H9 (cell line): ENCODE measurements at regions not wholly inside any gene's neighbourhood (a gene's known extent, or its start where the extent isn't known, plus 50 kb on each side); places are given as distances from the start of the nearest gene placed in this dataset.

Experiments
- DNase-seq: peaks from one replicate; pipeline ENCODE4 v3.0.0-alpha.2; 2017
- H2AFZ ChIP-seq: one replicate; pipeline ENCODE4 v1.6.1; 2013; ENCODE audit warnings: mild to moderate bottlenecking, low read length, control low read depth, moderate library complexity
- H2AK5ac ChIP-seq: 2 replicates; pipeline ENCODE4 v1.6.1; 2013; ENCODE audit warnings: low read length, control low read depth, mixed read lengths; ENCODE audit not compliant: insufficient read length
- H2BK120ac ChIP-seq: one replicate; pipeline ENCODE4 v1.6.1; 2013; ENCODE audit warnings: low read depth, mild to moderate bottlenecking, low read length, control low read depth, inconsistent platforms; ENCODE audit not compliant: poor library complexity, severe bottlenecking
- H2BK12ac ChIP-seq: 2 replicates; pipeline ENCODE4 v1.6.1; 2013; ENCODE audit warnings: low read length, control low read depth, mixed read lengths, low read depth; ENCODE audit not compliant: insufficient read length
- H2BK15ac ChIP-seq: 2 replicates; pipeline ENCODE4 v1.6.1; 2013; ENCODE audit warnings: low read depth, low read length, control low read depth
- H2BK20ac ChIP-seq: one replicate; pipeline ENCODE4 v1.6.1; 2013; ENCODE audit warnings: low read depth, mild to moderate bottlenecking, low read length, control low read depth, inconsistent platforms; ENCODE audit not compliant: poor library complexity, severe bottlenecking
- H2BK5ac ChIP-seq: 2 replicates; pipeline ENCODE4 v1.6.1; 2013; ENCODE audit warnings: low read length, control low read depth, mixed read lengths; ENCODE audit not compliant: insufficient read length
- H3K14ac ChIP-seq: 2 replicates; pipeline ENCODE4 v1.6.1; 2013; ENCODE audit warnings: low read length, control low read depth; ENCODE audit not compliant: insufficient read depth
- H3K18ac ChIP-seq: 2 replicates; pipeline ENCODE4 v1.6.1; 2013; ENCODE audit warnings: low read depth, mild to moderate bottlenecking, mixed read lengths, low read length, control low read depth; ENCODE audit not compliant: insufficient read length
- H3K23ac ChIP-seq: 2 replicates; pipeline ENCODE4 v1.6.1; 2013; ENCODE audit warnings: low read length, control low read depth, mixed read lengths, low read depth; ENCODE audit not compliant: insufficient read length
- H3K23me2 ChIP-seq: 2 replicates; pipeline ENCODE4 v1.6.1; 2013; ENCODE audit warnings: low read depth, mild to moderate bottlenecking, mixed read lengths, low read length, control low read depth; ENCODE audit not compliant: insufficient read length, poor library complexity, severe bottlenecking
- H3K27ac ChIP-seq: 2 replicates; pipeline ENCODE4 v1.5.1; 2013; ENCODE audit warnings: low read length, control low read depth, mixed read lengths, low read depth; ENCODE audit not compliant: insufficient read length
- H3K27me3 ChIP-seq: 2 replicates; pipeline ENCODE4 v1.6.1; 2013; ENCODE audit warnings: low read length, control low read depth, inconsistent platforms; ENCODE audit not compliant: insufficient read depth
- H3K4ac ChIP-seq: 2 replicates; pipeline ENCODE4 v1.6.1; 2013; ENCODE audit warnings: low read depth, mild to moderate bottlenecking, control low read depth, inconsistent platforms, low read length, moderate library complexity
- H3K4me1 ChIP-seq: 2 replicates; pipeline ENCODE4 v1.6.1; 2013; ENCODE audit warnings: low read length, control low read depth, inconsistent platforms; ENCODE audit not compliant: insufficient read depth
- H3K4me2 ChIP-seq: 2 replicates; pipeline ENCODE4 v1.6.1; 2013; ENCODE audit warnings: low read length, control low read depth, mixed read lengths; ENCODE audit not compliant: insufficient read length, insufficient read depth
- H3K56ac ChIP-seq: 2 replicates; pipeline ENCODE4 v1.6.1; 2013; ENCODE audit warnings: low read depth, mild to moderate bottlenecking, mixed read lengths, low read length, control low read depth; ENCODE audit not compliant: insufficient read length
- H3K79me1 ChIP-seq: 2 replicates; pipeline ENCODE4 v1.6.1; 2013; ENCODE audit warnings: low read depth, mild to moderate bottlenecking, moderate library complexity, low read length, control low read depth, inconsistent platforms; ENCODE audit not compliant: insufficient read depth, poor library complexity, severe bottlenecking
- H3K79me2 ChIP-seq: 2 replicates; pipeline ENCODE4 v1.6.1; 2013; ENCODE audit warnings: low read length, control low read depth, inconsistent platforms; ENCODE audit not compliant: insufficient read depth
- H3K9ac ChIP-seq: 2 replicates; pipeline ENCODE4 v1.6.1; 2013; ENCODE audit warnings: low read length, control low read depth, mixed read lengths; ENCODE audit not compliant: insufficient read length; ENCODE audit errors: extremely low read depth
- H3K9me3 ChIP-seq: one replicate; pipeline ENCODE4 v1.6.1; 2013; ENCODE audit warnings: low read depth, low read length, inconsistent platforms; ENCODE audit not compliant: control insufficient read depth
- H3T11ph ChIP-seq: one replicate; pipeline ENCODE4 v1.6.1; 2013; ENCODE audit warnings: mild to moderate bottlenecking, low read length, control low read depth, inconsistent platforms
- H4K20me1 ChIP-seq: one replicate; pipeline ENCODE4 v1.6.1; 2013; ENCODE audit not compliant: control insufficient read depth, insufficient read length, insufficient read depth
- H4K5ac ChIP-seq: 2 replicates; pipeline ENCODE4 v1.6.1; 2013; ENCODE audit warnings: low read depth, mild to moderate bottlenecking, mixed read lengths, low read length, control low read depth; ENCODE audit not compliant: insufficient read length
- H4K8ac ChIP-seq: replicated peaks from 2 replicates; pipeline ENCODE4 v1.6.1; 2013; ENCODE audit warnings: low read length, control low read depth, mixed read lengths, low read depth; ENCODE audit not compliant: insufficient read length
- H4K91ac ChIP-seq: 2 replicates; pipeline ENCODE4 v1.6.1; 2013; ENCODE audit warnings: low read depth, mild to moderate bottlenecking, moderate library complexity, mixed read lengths, low read length, control low read depth; ENCODE audit not compliant: insufficient read length
- H3K27ac Mint-ChIP-seq, 3 experiments: 2 replicates in 2 of 3; 3 replicates in 1 of 3; pipeline ENCODE4 v1.8.0; 2020 to 2021; ENCODE audit warnings: mixed read lengths in 3 of 3, mild to moderate bottlenecking in 1 of 3, moderate library complexity in 1 of 3
- H3K27me3 Mint-ChIP-seq: 2 replicates; pipeline ENCODE4 v1.8.0; 2021; ENCODE audit warnings: low read depth, mild to moderate bottlenecking, moderate library complexity, mixed read lengths
- H3K36me3 Mint-ChIP-seq, 3 experiments: 2 replicates in 2 of 3; 3 replicates in 1 of 3; pipeline ENCODE4 v1.8.0; 2020 to 2021; ENCODE audit warnings: low read depth in 3 of 3, mixed read lengths in 3 of 3; ENCODE audit not compliant: insufficient read depth in 1 of 3
- H3K4me1 Mint-ChIP-seq, 2 experiments: 2 replicates each; pipeline ENCODE4 v1.8.0; 2020; ENCODE audit warnings: mixed read lengths in 2 of 2
- H3K4me3 Mint-ChIP-seq, 2 experiments: 2 replicates in 1 of 2; 3 replicates in 1 of 2; pipeline ENCODE4 v1.8.0; 2020 to 2021; ENCODE audit warnings: mild to moderate bottlenecking in 2 of 2, mixed read lengths in 2 of 2, moderate library complexity in 1 of 2
- H3K9me3 Mint-ChIP-seq, 2 experiments: 2 replicates in 1 of 2; 3 replicates in 1 of 2; pipeline ENCODE4 v1.8.0; 2020; ENCODE audit warnings: mild to moderate bottlenecking in 2 of 2, mixed read lengths in 2 of 2, moderate library complexity in 1 of 2
- CTCF ChIP-seq: fragments of 200-600 bp; sonication (generic); conservative IDR thresholded peaks from 3 replicates; pipeline ENCODE4 v1.8.0; 2021; ENCODE audit warnings: antibody characterized with exemption, mild to moderate bottlenecking
- WGBS: extraction: QIAGEN DNeasy Blood & Tissue Kit; methylation state at CpG from one replicate; pipeline ENCODE4 v1.1.7; 2013; ENCODE audit warnings: missing lambda C conversion rate, low lambda C conversion rate, mixed read lengths; ENCODE audit not compliant: insufficient read length; ENCODE audit errors: extremely low coverage; 5-methylcytosine and 5-hydroxymethylcytosine counted together

GRCh38 chr11:112315057-112315720 lies 54.5 kb upstream of the PLET1 start:
- Histone ChIP-seq H3K18ac (no peak overlapping the region), H4K91ac (no peak overlapping the region), H2AK5ac (no peak overlapping the region), H3K14ac (no peak overlapping the region), H3K4me1 (no peaks in the 10 kb centered on the region), H4K5ac (no peak overlapping the region), H4K20me1 (peaks cover 2% of the 10 kb centered on the region), H3K27ac (no peak overlapping the region), H3T11ph (no peak overlapping the region), H3K79me1 (no peaks in the 10 kb centered on the region), H3K23ac (no peak overlapping the region), H2BK5ac (no peak overlapping the region), H3K27me3 (no peaks in the 10 kb centered on the region), H2BK15ac (no peak overlapping the region), H2BK120ac (no peak overlapping the region), H3K79me2 (no peaks in the 10 kb centered on the region), H2BK20ac (no peak overlapping the region), H3K9me3 (no peaks in the 10 kb centered on the region), H3K4me2 (no peak overlapping the region), H3K23me2 (no peaks in the 10 kb centered on the region), H3K56ac (no peak overlapping the region), H3K9ac (no peak overlapping the region), H2AFZ (no peak overlapping the region), H3K4ac (no peak overlapping the region), H2BK12ac (no peak overlapping the region), H4K8ac (no peak overlapping the region)
- Mint-ChIP-seq H3K27me3 (peaks cover 6% of the 10 kb centered on the region), H3K36me3 (no peaks in the 10 kb centered on the region), H3K4me3 (no peak overlapping the region), H3K9me3 (no peaks in the 10 kb centered on the region), H3K4me1 (peaks cover 0 to 14% of the 10 kb centered on the region in 2 experiments; a peak in 2 of 4 replicates), H3K27ac (no peak overlapping the region)
- no peak for DNase-seq
- no CpG with 5 or more reads among the region's 8 CpGs for WGBS
- no peak for TF ChIP-seq CTCF
